Dermis microvascular lymphatic vessel endothelial cell (primary cell): ENCODE measurements at regions not wholly inside any gene's neighbourhood (a gene's known extent, or its start where the extent isn't known, plus 50 kb on each side); places are given as distances from the start of the nearest gene placed in this dataset.
"Not testable (repeated sequence)": the region's sequence is repeated elsewhere in the genome, so short reads cannot be mapped to it uniquely, and the experiment has no call there.

Experiments used
- DNase-seq, 2 donors: peaks; one replicate each; pipeline versions ENCODE4 v3.0.0 to v3.0.0-alpha.2; 2010; ENCODE audit warnings: low read depth in 2 of 2

GRCh38 chr16:62829084-62829483 lies 792.8 kb upstream of the CDH8 start:
- no peak for DNase-seq

- DNase-seq: no peak
Observed at GRCh38 chr16:62821824-62822223, 785.6 kb upstream of the CDH8 start.

DNA sequence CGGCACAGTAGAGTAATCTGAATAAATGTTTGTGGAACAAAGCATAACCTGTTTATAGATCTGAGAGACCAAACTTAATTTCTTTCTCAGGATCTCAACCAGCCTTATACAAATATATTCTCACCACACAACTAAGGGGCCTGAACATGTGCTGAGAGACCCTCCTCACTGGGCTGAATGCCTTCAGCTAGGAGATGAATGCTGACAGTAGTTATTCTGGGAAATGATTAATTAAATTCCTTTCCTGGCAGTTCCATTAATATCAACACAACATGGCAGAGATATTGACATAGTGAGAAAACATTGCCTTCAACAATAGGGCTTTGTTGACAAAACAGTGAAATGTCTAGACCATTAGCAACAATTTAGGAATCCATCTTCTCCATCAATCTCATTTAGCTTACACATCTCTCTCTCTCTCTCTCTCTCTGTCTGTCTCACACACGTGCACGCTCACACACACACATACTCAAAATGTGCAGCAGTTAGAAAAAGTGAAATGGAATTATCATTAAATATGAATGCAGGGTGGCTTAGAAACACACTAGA lies 780.8 kb upstream of the CDH8 start:
- DNase-seq: no peak

GRCh38 chr16:62814891-62815290 lies 778.7 kb upstream of the CDH8 start:
- no peak for DNase-seq

- DNase-seq: no peak
Observed at GRCh38 chr16:62805221-62805857, 769.1 kb upstream of the CDH8 start.

GRCh38 chr16:62794724-62795123 lies 758.5 kb upstream of the CDH8 start:
- DNase-seq: no peak

DNA sequence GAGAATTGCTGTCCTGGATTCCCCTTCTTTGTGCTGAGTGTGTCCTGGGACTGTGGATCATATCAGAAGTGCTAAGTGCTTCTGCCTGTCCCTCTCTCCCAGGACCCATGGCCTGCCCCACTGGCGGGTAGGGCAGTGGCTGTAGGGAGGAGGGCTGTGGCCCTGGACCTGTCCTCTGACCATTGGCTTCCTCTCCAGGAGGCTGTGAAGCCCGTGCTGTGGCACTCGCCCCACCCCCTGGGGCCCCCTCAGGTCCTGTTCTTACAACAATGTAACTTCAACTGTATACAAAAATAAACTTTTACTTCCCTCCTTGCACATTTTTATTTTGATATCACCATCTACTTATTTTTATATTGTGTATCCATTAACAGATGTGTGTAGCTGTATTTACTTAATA lies 743.8 kb upstream of the CDH8 start:
- not testable (repeated sequence) for DNase-seq

DNA sequence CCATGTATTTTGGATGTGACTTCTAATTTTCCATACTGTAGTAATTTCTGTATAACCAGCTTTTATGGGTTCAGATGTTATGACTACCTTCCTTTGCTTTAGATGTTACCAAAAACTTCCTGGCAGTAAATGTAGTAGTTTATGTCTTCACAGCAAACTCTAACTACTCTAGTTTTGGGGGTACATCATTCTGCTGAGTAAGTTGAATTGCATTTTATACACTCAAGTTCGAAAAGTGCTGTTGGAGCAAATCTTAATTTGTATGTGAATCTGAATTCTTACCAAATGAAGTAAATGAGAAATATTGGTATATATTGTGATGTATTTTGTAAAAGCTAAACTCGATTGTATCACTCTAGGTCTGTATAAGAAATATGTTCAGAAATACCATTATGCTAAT lies 728.3 kb upstream of the CDH8 start:
- DNase-seq: no peak

DNA sequence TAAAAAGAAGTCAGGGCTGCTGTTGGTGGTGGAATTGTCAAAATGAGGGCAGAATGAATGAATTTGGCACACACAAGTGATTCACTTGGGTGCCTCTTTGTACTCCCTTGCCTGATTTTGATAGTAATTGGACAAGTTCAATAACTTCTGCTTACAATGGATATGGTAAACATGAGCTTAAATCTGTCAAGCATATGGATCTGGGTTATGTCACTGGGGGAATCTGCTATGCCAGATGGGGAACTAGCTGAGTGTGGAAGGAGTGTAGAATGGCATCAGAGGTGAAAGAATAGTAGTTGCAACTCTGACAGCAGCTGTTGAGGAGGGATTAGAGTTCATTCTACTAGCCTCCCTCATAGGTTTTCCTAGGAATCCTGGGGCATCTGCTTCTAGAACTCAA lies 724.2 kb upstream of the CDH8 start:
- no peak for DNase-seq

DNA sequence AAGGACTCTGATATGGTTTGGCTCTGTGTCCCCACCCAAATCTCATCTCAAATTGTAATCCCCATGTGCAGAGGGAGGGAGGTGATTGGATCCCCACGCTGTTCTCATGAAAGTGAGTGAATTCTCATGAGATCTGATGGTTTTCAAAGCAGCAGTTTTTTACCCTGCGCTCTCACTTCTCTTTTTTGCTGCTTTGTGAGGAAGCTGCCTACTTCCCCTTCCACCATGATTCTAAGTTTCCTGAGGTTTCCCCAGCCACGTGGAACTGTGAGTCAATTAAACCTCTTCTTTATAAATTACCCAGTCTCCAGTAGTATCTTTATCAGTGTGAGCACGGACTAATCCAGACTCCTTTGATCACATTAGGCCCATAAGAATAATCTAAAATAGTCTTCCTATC lies 719.7 kb upstream of the CDH8 start:
- DNase-seq: no peak

- DNase-seq: no peak
Observed at GRCh38 chr16:62752854-62753253, 716.6 kb upstream of the CDH8 start.

DNA sequence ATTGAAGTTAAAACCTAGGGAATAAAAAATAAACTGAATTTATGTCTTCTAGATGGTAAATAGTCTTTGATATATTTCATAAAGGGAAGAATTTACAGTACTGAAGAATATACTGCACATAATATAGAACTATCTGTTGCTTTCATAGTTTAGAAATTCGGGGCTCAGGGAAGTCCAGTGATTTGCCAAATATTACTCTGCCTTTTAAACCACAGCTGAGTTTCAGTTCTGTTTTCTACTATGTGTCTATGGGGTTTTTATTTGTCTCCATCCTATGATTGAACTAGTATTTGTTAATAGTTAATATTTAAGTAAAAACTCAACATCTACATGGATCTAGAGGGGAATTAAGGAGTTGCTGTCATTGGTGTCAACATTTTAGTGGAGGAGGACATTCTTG lies 715.0 kb upstream of the CDH8 start:
- no peak for DNase-seq

- no peak for DNase-seq
Observed at GRCh38 chr16:62741692-62742091, 705.5 kb upstream of the CDH8 start.

GRCh38 chr16:62738666-62739460 lies 702.6 kb upstream of the CDH8 start:
- DNase-seq: no peak

DNA sequence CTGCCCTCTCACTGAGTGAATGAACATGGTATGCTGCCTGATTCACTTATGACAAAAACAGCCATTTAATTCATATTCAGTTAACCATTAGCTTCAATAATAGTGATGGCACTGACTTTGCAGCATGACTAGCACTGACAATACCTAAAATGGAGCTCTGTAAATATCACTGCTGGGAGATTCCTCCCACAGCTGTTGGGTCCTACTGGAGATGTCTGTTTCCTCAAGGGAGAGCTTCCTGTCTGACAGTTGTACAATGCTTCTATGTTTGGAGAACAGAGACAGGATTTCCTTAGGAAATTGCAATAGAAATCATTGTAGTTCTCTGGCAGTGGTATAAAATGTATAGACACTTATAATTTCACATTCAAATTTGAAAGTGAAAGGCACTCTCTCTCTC lies 695.9 kb upstream of the CDH8 start:
- peak; percentile 14 to 18 for DNase-seq

DNA sequence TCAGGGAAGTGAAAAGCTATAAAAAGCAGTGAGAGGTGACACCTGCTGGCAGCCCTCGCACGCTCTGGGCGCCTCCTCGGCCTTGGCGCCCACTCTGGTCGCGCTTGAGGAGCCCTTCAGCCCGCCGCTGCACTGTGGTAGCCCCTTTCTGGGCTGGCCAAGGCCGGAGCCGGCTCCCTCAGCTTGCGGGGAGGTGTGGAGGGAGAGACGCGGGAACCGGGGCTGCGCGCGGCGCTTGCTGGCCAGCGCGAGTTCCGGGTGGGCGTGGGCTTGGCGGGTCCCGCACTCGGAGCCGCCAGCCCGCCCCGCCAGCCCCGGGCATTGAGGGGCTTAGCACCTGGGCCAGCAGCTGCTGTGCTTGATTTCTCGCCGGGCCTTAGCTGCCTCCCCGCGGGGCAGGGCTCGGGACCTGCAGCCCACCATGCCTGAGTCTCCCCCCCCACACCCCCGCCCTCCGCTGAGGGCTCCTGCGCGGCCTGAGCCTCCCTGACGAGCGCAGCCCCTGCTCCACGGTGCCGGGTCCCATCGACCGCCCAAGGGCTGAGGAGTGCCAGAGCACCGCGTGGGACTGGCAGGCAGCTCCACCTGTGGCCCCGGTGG lies 688.5 kb upstream of the CDH8 start:
- DNase-seq: not testable (repeated sequence)

DNA sequence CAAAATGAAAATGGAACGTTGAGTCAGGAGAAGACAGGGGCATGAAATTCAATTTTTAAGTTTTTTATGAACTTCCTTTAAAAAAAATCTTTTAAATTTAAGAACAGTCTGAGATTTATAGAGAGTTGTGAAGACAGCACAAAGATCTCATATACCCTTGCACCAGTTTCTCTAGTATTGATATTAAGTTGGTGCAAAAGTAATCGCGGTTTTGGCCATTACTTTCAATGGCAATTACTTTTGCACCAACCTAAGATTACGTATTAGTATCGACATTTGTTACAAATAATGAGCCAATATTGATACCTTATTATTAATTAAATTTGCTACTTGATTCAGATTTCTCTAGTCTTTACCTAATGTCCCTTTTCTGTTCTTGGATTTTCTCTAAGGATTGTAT lies 684.4 kb upstream of the CDH8 start:
- no peak for DNase-seq

DNA sequence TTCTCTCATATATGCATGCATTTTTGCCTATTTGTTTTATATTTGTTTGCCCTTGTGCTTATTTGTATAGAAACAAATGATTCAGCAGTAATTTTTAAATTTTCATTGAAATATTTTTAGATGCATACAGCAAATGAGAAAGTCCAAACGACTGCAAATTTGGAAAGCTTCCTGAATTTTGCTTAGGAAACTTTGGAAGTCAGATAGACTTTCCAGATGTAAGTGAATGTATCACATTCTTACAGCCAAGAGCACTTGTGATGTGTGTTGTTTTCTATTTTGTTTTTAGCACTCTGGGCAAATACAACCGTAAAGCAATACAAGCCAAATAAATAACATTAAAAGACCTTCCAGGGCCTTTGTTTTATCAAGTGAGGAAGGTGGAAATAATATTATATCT lies 680.8 kb upstream of the CDH8 start:
- no peak for DNase-seq

DNA sequence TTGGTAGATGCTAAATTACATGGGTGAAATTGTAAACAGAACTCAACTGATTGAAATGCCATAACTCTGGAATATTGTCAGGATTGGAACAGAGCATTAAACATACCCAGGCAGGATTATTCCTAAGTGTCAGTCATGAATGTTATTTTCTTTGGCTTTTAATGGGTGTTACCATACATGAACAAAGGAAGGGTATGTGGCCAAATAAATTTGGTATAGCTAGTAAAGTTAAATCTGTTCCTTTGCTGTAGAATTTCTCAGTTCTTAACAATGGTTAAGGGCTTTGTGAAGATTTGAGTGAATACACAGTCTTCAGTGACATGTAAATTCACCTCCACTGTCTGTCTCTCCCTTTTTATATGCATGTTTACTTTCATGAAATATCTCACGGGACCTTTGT lies 679.5 kb upstream of the CDH8 start:
- DNase-seq: no peak

DNA sequence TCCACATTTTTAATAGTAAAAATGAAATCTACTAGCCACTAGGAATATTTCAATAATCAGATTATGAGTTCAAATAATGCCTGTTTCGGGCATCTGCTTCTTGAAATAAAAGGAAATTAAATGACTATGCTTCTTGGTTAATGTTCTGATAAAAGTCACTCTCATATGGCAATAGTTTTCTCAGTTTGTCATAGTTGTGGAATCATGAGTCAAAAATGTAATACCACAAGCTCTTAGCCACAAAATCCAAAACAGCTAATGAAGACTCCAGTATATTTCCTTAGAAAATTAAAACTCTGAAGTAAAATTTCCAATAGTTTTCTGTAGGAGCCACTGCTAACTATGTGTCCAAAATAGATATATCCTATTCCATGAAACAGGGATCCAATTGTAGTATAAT lies 676.3 kb upstream of the CDH8 start:
- DNase-seq: no peak

- DNase-seq: no peak
Observed at GRCh38 chr16:62711797-62712196, 675.6 kb upstream of the CDH8 start.

DNA sequence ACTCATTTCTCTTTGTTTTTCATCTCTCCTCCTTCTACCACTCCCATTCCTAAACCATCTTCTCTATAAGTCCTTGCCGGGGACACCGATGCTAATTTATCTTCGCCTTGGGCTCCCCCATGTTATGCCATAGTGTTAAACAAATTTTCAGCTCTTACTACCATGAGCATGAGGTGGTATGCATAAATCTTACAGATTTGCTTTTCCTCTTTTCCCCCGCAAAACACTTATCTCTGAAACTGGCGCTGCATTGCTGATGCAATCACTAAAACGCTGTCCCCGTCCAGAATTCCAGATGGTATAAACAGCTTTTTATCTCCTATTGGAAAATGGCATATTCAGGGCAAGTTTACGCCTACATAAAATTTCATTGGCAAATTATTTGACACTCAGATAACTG lies 673.6 kb upstream of the CDH8 start:
- DNase-seq: no peak

DNA sequence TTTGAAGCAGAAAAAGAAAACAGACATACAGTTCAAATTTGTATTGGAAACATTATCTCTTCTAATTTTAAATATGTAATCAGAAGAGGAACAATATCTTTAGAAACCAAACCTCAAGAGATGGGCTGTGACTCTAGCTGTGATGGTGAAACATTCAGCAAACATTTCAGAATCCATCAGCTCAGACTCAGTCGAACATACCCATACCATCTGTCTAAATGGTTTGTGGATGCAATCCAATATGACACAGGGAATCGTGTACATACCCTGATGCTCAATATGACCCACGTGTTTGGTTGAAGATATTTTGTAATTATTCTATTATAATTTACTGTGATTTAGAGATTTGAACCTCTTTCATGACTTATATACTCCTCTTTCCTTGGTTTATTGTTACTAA lies 665.2 kb upstream of the CDH8 start:
- no peak for DNase-seq
